ENCODE measurements at regions not wholly inside any gene's neighbourhood (a gene's known extent, or its start where the extent isn't known, plus 50 kb on each side); places are given as distances from the start of the nearest gene placed in this dataset.

GRCh38 chr7:125529249-125529648, 599.6 kb upstream of the POT1 start (continued):
- TF ChIP-seq, protein P1, sequence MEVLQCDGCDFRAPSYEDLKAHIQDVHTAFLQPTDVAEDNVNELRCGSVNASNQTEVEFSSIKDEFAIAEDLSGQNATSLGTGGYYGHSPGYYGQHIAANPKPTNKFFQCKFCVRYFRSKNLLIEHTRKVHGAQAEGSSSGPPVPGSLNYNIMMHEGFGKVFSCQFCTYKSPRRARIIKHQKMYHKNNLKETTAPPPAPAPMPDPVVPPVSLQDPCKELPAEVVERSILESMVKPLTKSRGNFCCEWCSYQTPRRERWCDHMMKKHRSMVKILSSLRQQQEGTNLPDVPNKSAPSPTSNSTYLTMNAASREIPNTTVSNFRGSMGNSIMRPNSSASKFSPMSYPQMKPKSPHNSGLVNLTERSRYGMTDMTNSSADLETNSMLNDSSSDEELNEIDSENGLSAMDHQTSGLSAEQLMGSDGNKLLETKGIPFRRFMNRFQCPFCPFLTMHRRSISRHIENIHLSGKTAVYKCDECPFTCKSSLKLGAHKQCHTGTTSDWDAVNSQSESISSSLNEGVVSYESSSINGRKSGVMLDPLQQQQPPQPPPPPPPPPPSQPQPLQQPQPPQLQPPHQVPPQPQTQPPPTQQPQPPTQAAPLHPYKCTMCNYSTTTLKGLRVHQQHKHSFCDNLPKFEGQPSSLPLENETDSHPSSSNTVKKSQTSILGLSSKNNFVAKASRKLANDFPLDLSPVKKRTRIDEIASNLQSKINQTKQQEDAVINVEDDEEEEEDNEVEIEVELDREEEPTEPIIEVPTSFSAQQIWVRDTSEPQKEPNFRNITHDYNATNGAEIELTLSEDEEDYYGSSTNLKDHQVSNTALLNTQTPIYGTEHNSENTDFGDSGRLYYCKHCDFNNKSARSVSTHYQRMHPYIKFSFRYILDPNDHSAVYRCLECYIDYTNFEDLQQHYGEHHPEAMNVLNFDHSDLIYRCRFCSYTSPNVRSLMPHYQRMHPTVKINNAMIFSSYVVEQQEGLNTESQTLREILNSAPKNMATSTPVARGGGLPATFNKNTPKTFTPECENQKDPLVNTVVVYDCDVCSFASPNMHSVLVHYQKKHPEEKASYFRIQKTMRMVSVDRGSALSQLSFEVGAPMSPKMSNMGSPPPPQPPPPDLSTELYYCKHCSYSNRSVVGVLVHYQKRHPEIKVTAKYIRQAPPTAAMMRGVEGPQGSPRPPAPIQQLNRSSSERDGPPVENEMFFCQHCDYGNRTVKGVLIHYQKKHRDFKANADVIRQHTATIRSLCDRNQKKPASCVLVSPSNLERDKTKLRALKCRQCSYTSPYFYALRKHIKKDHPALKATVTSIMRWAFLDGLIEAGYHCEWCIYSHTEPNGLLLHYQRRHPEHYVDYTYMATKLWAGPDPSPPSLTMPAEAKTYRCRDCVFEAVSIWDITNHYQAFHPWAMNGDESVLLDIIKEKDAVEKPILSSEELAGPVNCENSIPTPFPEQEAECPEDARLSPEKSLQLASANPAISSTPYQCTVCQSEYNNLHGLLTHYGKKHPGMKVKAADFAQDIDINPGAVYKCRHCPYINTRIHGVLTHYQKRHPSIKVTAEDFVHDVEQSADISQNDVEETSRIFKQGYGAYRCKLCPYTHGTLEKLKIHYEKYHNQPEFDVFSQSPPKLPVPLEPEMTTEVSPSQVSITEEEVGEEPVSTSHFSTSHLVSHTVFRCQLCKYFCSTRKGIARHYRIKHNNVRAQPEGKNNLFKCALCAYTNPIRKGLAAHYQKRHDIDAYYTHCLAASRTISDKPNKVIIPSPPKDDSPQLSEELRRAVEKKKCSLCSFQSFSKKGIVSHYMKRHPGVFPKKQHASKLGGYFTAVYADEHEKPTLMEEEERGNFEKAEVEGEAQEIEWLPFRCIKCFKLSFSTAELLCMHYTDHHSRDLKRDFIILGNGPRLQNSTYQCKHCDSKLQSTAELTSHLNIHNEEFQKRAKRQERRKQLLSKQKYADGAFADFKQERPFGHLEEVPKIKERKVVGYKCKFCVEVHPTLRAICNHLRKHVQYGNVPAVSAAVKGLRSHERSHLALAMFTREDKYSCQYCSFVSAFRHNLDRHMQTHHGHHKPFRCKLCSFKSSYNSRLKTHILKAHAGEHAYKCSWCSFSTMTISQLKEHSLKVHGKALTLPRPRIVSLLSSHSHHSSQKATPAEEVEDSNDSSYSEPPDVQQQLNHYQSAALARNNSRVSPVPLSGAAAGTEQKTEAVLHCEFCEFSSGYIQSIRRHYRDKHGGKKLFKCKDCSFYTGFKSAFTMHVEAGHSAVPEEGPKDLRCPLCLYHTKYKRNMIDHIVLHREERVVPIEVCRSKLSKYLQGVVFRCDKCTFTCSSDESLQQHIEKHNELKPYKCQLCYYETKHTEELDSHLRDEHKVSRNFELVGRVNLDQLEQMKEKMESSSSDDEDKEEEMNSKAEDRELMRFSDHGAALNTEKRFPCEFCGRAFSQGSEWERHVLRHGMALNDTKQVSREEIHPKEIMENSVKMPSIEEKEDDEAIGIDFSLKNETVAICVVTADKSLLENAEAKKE (CRISPR knock-in tag; IDR thresholded peaks at IDR 0.05): no peak
- no peak for TF ChIP-seq ETS1 (IDR thresholded peaks at IDR 0.05)

- H3K4me3 Mint-ChIP-seq: no peak overlapping the region
- no peaks in the 10 kb centered on the region for H3K4me1 ChIP-seq (ENCODE audit: insufficient read depth)
- H3K79me2 ChIP-seq (replicated peaks; ENCODE audit: insufficient read depth): no peaks in the 10 kb centered on the region
- ATAC-seq (no peak), DNase-seq (ENCODE audit: low spot score) (no peak)
- H3K36me3 Mint-ChIP-seq (ENCODE audit: low read depth): no peaks in the 10 kb centered on the region
- no peaks in the 10 kb centered on the region for H3K9me3 Mint-ChIP-seq
- no peaks in the 10 kb centered on the region for H3K4me1 Mint-ChIP-seq
- H3F3A ChIP-seq (replicated peaks; ENCODE audit: low read depth): no peaks in the 10 kb centered on the region
- H3K9me2 ChIP-seq (ENCODE audit: insufficient read depth): no peaks in the 10 kb centered on the region
- H3K27ac Mint-ChIP-seq: no peak overlapping the region
- H3K27me3 ChIP-seq (ENCODE audit: insufficient read depth): no peaks in the 10 kb centered on the region
- no peaks in the 10 kb centered on the region for H4K20me1 ChIP-seq (replicated peaks; ENCODE audit: insufficient read depth)
- no peaks in the 10 kb centered on the region for H3K27me3 Mint-ChIP-seq (ENCODE audit: insufficient read depth, low read depth, poor library complexity)
- no peak overlapping the region for H3K27ac ChIP-seq (ENCODE audit: low read depth)
- H3K4me2 ChIP-seq: no peak overlapping the region
- H3K36me3 ChIP-seq (ENCODE audit: insufficient read depth): no peaks in the 10 kb centered on the region
- H3K4me3 ChIP-seq: no peak overlapping the region
- no peak overlapping the region for H2AFZ ChIP-seq
- TF ChIP-seq CTCF (conservative IDR thresholded peaks at IDR 0.05; ENCODE audit: low read depth in 2 of 2): no peak
- TF ChIP-seq REST (IDR thresholded peaks at IDR 0.05; ENCODE audit: unreplicated experiment): no peak
- no peak for TF ChIP-seq EZH2 (IDR thresholded peaks at IDR 0.05; ENCODE audit: low read depth, unreplicated experiment)
- TF ChIP-seq POLR2AphosphoS5 (IDR thresholded peaks at IDR 0.05; ENCODE audit: low read depth): no peak
- TF ChIP-seq STAT1 (IDR thresholded peaks at IDR 0.05; ENCODE audit: unreplicated experiment): no peak
- TF ChIP-seq JUNB (IDR thresholded peaks at IDR 0.05; ENCODE audit: unreplicated experiment): no peak
- no peak for TF ChIP-seq ETS1 (IDR thresholded peaks at IDR 0.05)
Measured at GRCh38 chr7:125526958-125527357, 597.3 kb upstream of the POT1 start.

Measured in GM23338 (cell line).